Right atrium auricular region (tissue), 2 donors: ENCODE measurements at regions not wholly inside any gene's neighbourhood (a gene's known extent, or its start where the extent isn't known, plus 50 kb on each side); places are given as distances from the start of the nearest gene placed in this dataset.

ENCODE experiments used
- DNase-seq: peaks from one replicate; pipeline ENCODE4 v3.0.0-alpha.2; 2019; ENCODE audit warnings: low spot score
- H3K27ac ChIP-seq, 2 donors: fragments of 200-600 bp; sonication (generic); 1 replicate in 1 of 2; 2 replicates in 1 of 2; pipeline ENCODE4 v1.5.1; 2016 to 2019
- H3K27me3 ChIP-seq, 2 donors: fragments of 200-600 bp; sonication (generic); one replicate each; pipeline versions ENCODE4 v1.5.1 to v1.6.0; 2017 to 2019
- H3K36me3 ChIP-seq: fragments of 200-600 bp; sonication (generic); one replicate; pipeline ENCODE4 v1.5.1; 2016
- H3K4me1 ChIP-seq, 2 donors: fragments of 200-600 bp; sonication (generic); one replicate each; pipeline versions ENCODE4 v1.5.1 to v1.6.0; 2017 to 2019
- H3K4me3 ChIP-seq, 2 donors: fragments of 200-600 bp; sonication (generic); 1 replicate in 1 of 2; 2 replicates in 1 of 2; pipeline ENCODE4 v1.5.1; 2017 to 2019; ENCODE audit warnings: mild to moderate bottlenecking in 1 of 2, moderate library complexity in 1 of 2
- H3K9me3 ChIP-seq, 2 donors: fragments of 200-600 bp; sonication (generic); one replicate each; pipeline ENCODE4 v1.5.1; 2019
- CTCF ChIP-seq, 2 donors: fragments of 200-600 bp; sonication (generic); IDR thresholded peaks; one replicate each; pipeline ENCODE4 v1.5.1; 2019; ENCODE audit warnings: antibody characterized with exemption in 2 of 2

- Histone ChIP-seq H3K4me1 (no peaks in the 10 kb centered on the region), H3K9me3 (no peaks in the 10 kb centered on the region), H3K36me3 (no peaks in the 10 kb centered on the region), H3K4me3 (no peak overlapping the region), H3K27ac (no peak overlapping the region), H3K27me3 (no peaks in the 10 kb centered on the region)
- no peak for DNase-seq
- no peak for TF ChIP-seq CTCF (IDR thresholded peaks at IDR 0.05)
These were observed 76.5 kb downstream of the OTOL1 start for GRCh38 chr3:161573136-161573535.

- TF ChIP-seq CTCF (IDR thresholded peaks at IDR 0.05): no peak
- Histone ChIP-seq H3K4me3 (no peak overlapping the region), H3K27me3 (no peaks in the 10 kb centered on the region), H3K4me1 (no peaks in the 10 kb centered on the region), H3K9me3 (no peaks in the 10 kb centered on the region), H3K27ac (no peak overlapping the region), H3K36me3 (no peaks in the 10 kb centered on the region)
- DNase-seq: no peak
These were observed 79.3 kb downstream of the OTOL1 start for GRCh38 chr3:161575901-161576300.

- no peak for TF ChIP-seq CTCF (IDR thresholded peaks at IDR 0.05)
- H3K4me1 ChIP-seq: no peaks in the 10 kb centered on the region
- H3K9me3 ChIP-seq: no peaks in the 10 kb centered on the region
- H3K36me3 ChIP-seq: no peaks in the 10 kb centered on the region
- H3K27ac ChIP-seq: no peak overlapping the region
- DNase-seq: no peak
- H3K27me3 ChIP-seq: no peaks in the 10 kb centered on the region
- no peak overlapping the region for H3K4me3 ChIP-seq
These were observed 79.7 kb downstream of the OTOL1 start for GRCh38 chr3:161576311-161576710.

DNA sequence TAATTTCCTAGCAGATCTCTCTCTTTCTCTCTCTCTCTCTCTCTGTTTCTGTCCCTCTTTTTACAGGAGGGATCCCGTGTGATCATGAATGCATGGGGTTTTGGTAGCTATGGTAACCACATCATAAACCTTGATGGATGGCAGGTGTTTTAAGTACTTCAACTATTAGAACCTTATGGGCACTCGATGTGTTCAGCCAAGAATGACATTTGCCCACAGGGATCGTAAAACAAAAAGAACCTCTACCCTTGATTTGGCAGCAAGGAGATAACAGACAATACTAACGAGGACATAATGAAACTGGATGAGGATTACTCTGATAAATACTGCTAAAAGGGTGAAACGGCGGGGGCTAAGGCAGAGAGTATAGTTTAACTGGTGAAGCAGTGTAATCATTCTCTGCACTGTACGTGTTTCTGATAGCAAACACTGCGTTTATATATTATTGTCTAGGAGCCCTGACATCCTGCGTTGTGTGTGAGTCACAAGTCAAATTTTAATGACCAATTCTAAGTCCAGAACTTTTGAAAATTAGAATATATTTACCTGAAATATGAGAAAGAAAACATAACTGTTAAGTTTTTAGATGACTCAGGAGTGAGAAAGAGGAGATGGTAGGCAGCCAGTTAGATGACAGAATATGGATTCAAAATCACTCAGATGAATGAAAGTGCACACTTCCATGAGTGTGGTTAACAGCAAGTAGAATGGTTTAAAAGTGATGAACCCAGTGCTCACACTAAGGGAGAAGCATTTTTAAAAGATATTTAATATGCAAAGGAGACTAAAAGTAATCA lies 80.3 kb downstream of the OTOL1 start:
- no peak for TF ChIP-seq CTCF (IDR thresholded peaks at IDR 0.05)
- Histone ChIP-seq H3K27ac (no peak overlapping the region), H3K36me3 (no peaks in the 10 kb centered on the region), H3K4me3 (no peak overlapping the region), H3K9me3 (no peaks in the 10 kb centered on the region), H3K27me3 (no peaks in the 10 kb centered on the region), H3K4me1 (no peaks in the 10 kb centered on the region)
- no peak for DNase-seq

- DNase-seq: no peak
- TF ChIP-seq CTCF (IDR thresholded peaks at IDR 0.05): no peak
- no peak overlapping the region for H3K27ac ChIP-seq
- H3K4me1 ChIP-seq: no peaks in the 10 kb centered on the region
- H3K36me3 ChIP-seq: no peaks in the 10 kb centered on the region
- no peak overlapping the region for H3K4me3 ChIP-seq
- no peaks in the 10 kb centered on the region for H3K9me3 ChIP-seq
- H3K27me3 ChIP-seq: no peaks in the 10 kb centered on the region
These were observed 81.1 kb downstream of the OTOL1 start for GRCh38 chr3:161577662-161578061.
